NCI-H128 (cell line): ENCODE measurements at regions not wholly inside any gene's neighbourhood (a gene's known extent, or its start where the extent isn't known, plus 50 kb on each side); places are given as distances from the start of the nearest gene placed in this dataset.

Experiments used
- DNase-seq: peaks from one replicate; lab custom pipeline; 2025; ENCODE audit not compliant: unreplicated experiment; lab: John Stamatoyannopoulos, UW

GRCh38 chr5:109944461-109944860 lies 254.7 kb downstream of the MAN2A1 start:
- DNase-seq: no peak

GRCh38 chr5:109945097-109945678 lies 255.5 kb downstream of the MAN2A1 start:
- DNase-seq: no peak

- no peak for DNase-seq
These were observed 256.2 kb downstream of the MAN2A1 start for GRCh38 chr5:109945723-109946480.

GRCh38 chr5:109946610-109947009 lies 256.9 kb downstream of the MAN2A1 start:
- no peak for DNase-seq

GRCh38 chr5:109947667-109948066 lies 257.9 kb downstream of the MAN2A1 start:
- DNase-seq: no peak

- DNase-seq: no peak
These were observed 260.9 kb downstream of the MAN2A1 start for GRCh38 chr5:109950634-109951033.

DNA sequence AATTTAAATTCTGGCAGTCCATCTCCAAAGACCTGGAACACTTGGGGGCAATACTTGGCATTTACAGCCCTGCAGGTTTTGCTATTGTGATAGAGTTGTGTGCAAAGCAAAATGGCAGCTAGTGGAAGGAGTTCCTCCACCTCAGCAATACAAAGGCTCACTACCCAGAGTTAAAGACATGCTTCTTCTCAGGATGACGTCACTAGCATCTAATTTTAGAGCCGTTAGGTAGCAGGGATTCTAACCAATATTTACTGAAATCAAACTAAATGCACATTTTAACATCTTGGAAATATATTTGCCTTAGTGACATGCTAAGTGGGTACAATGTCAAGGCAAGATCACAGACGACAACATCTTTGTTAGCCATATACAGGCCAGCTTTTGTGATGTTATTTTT lies 261.6 kb downstream of the MAN2A1 start:
- DNase-seq: no peak

DNA sequence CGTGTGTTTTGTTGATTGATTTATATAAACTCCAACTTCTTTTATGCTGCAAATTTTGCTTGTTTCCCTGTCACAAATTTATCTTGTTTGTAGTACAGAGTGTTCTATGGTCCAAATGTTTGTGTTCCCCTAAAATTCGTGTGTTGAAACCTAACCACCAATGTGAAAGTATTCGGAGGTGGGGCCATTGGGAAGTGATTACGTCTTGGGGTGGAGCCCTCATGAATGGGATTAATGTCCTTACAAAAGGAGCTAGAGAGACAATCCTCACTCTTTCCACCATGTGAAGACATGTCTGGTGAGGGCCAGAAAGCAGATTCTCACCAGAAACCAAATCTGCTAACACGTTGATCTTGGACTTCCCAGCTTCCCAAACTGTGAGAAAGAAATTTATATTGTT lies 262.0 kb downstream of the MAN2A1 start:
- no peak for DNase-seq

DNA sequence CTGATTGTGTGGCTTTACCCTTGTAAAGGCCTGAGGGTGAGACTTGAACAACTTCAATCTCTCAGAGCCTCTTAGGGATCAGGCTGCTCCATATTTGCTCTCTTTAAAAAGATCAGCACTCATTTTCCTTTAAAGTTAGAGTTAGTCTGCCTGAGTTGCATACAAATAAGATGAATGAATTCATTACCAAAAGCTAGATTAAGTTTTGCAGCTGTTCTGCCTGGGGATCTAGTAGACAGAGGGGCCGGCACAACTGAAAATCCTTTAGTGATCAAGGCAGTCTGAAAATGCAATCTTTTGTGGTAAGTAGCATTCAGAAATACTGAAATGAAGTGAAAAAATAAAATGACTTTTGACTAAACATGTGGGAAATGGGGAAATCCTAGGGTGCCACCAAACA lies 264.0 kb downstream of the MAN2A1 start:
- DNase-seq: no peak

DNA sequence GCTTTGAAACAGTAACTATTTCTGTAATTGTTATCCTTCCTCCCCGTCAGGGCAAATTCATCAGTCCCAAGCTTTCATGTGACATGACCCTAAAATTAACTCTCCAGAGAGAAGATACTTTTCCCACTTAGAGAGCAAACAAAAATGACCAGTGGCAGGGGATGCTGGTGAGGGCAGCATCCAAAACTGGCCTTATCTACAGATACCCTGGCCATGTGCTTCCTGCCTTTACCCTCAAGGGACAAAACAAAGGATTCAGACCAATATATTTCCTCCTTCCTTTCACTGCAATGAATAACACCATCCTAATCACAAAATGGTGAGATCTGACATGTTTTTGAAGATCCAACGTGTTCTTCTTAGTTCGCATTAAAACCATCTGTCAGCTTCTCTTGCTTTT lies 267.2 kb downstream of the MAN2A1 start:
- DNase-seq: no peak

- no peak for DNase-seq
These were observed 268.4 kb downstream of the MAN2A1 start for GRCh38 chr5:109958082-109958481.

- DNase-seq: no peak
These were observed 269.9 kb downstream of the MAN2A1 start for GRCh38 chr5:109959652-109960051.

DNA sequence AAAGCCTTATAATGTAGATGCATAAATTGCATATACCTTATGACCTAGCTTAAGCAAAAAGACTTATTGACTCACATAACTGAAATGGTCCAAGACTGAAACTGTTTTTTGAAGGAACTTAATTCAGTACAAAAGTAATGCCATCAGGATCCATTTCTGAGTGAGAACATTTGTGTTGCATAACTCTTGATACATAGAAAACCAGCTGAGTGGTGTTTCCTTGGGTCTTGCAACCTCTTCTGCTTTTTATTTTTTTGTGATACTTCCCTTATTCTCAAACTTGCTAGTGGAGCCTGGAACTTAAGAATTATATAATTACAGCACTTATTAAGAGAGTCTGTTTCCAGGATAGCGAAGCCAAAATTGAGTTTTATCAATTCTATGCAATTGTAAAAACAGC lies 272.0 kb downstream of the MAN2A1 start:
- DNase-seq: no peak

DNA sequence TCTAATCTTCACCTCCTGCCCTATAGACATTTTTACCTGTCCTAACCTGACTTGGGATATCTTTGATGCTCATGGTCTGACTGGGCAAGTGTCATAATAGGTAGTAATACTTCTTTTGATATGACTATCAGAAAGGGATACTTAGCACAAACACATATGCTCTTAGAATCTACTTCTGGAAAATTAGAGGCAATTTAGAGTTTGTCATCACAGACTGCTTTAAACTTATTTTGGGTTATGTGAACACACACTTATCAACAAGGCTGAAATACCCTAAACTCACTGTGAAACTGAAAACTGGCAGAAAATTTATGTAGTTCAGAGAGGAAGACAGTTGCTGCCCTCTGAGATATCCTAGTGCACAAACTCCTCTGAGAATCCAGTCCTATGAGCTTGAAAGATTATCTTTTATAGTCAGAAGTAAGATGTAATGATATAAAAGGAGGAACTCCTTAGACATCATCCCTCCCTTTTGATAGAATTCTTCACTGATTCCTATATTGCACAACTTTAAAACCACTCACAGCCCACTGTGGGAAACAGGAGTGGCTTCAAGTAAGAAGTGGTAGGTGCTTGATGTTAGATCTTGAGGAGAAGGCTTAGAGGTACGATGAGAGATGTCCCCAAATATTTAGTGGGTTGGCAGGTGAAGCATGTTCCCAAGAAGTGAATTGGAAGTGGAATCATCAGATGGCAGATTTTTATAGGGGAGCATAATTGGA lies 273.3 kb downstream of the MAN2A1 start:
- DNase-seq: no peak

DNA sequence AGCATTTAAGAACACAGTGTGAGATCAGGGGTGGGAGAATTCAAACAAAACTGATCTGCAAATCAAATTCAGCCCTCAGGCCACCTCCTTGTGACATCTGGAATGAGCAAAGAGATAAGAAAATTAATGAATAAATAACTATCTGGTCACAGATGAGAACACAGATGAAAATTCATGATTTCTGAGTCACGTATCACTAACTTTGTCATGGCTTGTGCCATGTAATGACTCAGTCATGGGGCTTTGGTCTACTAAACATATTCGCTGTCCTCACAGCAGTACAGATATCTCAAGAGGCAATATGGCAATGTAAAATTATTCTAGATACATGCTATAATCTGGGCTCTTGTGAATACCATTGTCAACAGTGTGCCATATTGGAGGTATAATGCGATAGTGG lies 274.4 kb downstream of the MAN2A1 start:
- no peak for DNase-seq

GRCh38 chr5:109965634-109966033 lies 275.9 kb downstream of the MAN2A1 start:
- no peak for DNase-seq

GRCh38 chr5:109971968-109972367 lies 282.2 kb downstream of the MAN2A1 start:
- no peak for DNase-seq

DNA sequence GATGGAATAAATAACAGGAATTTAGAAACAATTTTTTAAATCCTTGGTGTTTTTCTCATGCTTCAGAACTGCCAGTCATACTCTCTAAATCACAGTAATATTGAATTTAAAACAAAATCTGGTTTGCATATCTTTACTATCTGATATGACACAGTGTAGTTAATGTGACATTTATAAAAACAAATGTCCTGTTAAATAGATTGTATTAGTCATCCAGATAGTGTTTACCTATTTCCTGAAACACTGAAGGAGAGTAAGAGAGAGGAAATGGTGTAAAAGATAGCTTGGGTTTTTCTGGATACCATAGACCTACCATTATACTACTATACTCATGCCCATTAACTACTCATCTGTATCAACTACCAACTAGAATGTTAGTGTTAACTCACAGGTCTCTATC lies 292.3 kb downstream of the MAN2A1 start:
- DNase-seq: no peak

DNA sequence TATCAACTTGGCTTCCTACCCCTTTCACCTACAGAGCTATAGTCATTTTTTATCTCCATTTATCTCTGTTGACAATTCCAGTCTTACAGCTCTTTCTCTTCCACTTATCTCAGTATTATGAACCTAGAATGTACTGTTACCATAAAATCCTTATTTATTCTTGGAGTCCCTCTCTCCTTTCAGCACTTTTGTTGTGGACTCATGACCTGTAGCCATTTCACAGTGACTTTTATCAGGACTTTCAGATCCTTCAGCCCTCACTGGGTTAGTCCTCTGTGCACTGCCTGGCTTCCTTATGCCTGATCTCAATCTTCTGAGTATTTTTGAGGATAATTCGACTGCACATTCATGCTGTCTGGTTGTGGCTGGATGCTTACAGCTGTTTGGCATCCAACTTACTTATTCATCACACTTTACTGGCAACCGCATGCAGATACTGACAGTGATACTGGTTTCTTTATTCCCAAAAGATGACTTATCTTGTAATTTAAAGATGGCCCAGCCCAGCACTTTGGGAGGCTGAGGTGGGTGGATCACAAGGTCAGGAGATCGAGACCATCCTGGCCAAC lies 293.3 kb downstream of the MAN2A1 start:
- DNase-seq: no peak

- DNase-seq: no peak
These were observed 297.0 kb downstream of the MAN2A1 start for GRCh38 chr5:109986726-109987125.

DNA sequence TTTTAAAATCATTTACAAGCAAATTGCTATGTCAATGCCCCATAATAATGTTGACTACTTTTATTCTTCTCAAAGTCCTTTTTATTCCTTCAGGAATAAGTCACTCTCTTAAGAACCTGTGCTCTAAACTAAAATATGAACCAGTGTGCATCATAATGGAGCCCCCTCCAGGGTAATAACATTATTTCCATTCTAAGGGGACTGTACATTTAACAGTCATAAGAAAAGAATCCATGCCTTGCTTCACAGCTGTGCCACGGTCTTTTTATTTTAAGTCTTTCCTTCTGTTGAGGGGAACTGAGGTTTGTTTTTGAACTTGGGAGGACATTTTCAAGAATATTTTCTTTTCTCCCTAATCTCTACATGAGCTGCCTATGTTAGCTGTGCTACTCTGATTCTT lies 297.6 kb downstream of the MAN2A1 start:
- no peak for DNase-seq

DNA sequence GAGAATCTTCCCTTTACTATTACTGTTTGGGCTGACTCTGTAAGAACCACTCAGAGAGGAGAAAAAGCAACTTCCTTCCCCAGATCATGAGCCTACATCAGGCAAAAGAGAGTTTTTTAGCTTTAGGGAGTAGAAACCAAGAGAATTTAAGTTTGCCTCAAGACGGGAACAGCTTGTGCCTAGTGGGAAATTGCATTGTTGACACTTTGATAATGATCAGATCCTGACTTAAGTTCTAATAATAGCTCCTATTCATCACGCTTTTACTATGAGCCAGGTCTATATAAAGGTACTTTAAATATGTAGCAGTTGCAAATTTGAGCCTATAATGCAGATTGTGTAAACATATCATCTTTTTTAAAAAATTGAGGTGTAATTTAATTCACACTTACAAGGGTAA lies 298.2 kb downstream of the MAN2A1 start:
- no peak for DNase-seq
